Mucosa of descending colon (tissue), 3 donors: ENCODE measurements at regions not wholly inside any gene's neighbourhood (a gene's known extent, or its start where the extent isn't known, plus 50 kb on each side); places are given as distances from the start of the nearest gene placed in this dataset.

Source experiments
- ATAC-seq: fragments of 200-7000 bp; cut with Tn5 transposase; one replicate; pipeline ENCODE4 v1.9.1; 2020; ENCODE audit warnings: mild to moderate bottlenecking, moderate library complexity
- DNase-seq, 3 donors: peaks; one replicate each; pipeline ENCODE4 v3.0.0-alpha.2; 2020
- H3K36me3 ChIP-seq: fragments of 200-600 bp; one replicate; pipeline ENCODE4 v1.8.0; 2021; ENCODE audit warnings: low read depth, mild to moderate bottlenecking
- H3K4me1 ChIP-seq: fragments of 200-600 bp; one replicate; pipeline ENCODE4 v1.8.0; 2021; ENCODE audit warnings: low read depth, mild to moderate bottlenecking
- H3K4me3 ChIP-seq: fragments of 200-600 bp; one replicate; pipeline ENCODE4 v1.8.0; 2021; ENCODE audit warnings: mild to moderate bottlenecking
- H3K9me3 ChIP-seq: fragments of 200-600 bp; one replicate; pipeline ENCODE4 v1.8.0; 2021; ENCODE audit warnings: mild to moderate bottlenecking
- CTCF ChIP-seq: fragments of 200-600 bp; IDR thresholded peaks from one replicate; pipeline ENCODE4 v1.8.0; 2022; ENCODE audit warnings: antibody characterized with exemption, mild to moderate bottlenecking
- intact Hi-C, 2 donors: fragments of 100-400 bp; cut with DNase I in 1 of 2; cut with micrococcal nuclease in 1 of 2; formaldehyde crosslinking; loops; one replicate each; pipeline versions ENCODE4 v1.11.0 to v1.11.1; 2022; cut with DNase I, micrococcal nuclease
- donor health status: DM: no; HTN: no; CAD: no; lungs with moderate emphysema.
- donor health status: DM: no; HTN: no; CAD: no.
- donor health status: DM: no; HTN: yes; CAD: no.

- intact Hi-C loops, result no loop called here
- DNase-seq, result peak in 1 of 3 donors; percentile 4
Observed at GRCh38 chr2:239769554-239770245, 255.4 kb downstream of the NDUFA10 start.

GRCh38 chr2:239768907-239769553 is 256.1 kb downstream of the NDUFA10 start:
- H3K4me3 ChIP-seq, result no peak overlapping the region
- no peak for ATAC-seq
- no peak for TF ChIP-seq CTCF

More at GRCh38 chr2:239769554-239770245, 255.4 kb downstream of the NDUFA10 start:
- H3K36me3 ChIP-seq, result no peaks in the 10 kb centered on the region
- peaks cover 8% of the 10 kb centered on the region for H3K9me3 ChIP-seq
- no peak for ATAC-seq
- no peak for TF ChIP-seq CTCF
- no peaks in the 10 kb centered on the region for H3K4me1 ChIP-seq
- H3K4me3 ChIP-seq, result no peak overlapping the region

GRCh38 chr2:239768031-239768790 is 256.9 kb downstream of the NDUFA10 start:
- no peak for TF ChIP-seq CTCF
- Histone ChIP-seq H3K9me3 (peaks cover 8% of the 10 kb centered on the region), H3K4me1 (no peaks in the 10 kb centered on the region), H3K4me3 (no peak overlapping the region), H3K36me3 (no peaks in the 10 kb centered on the region)
- no peak for ATAC-seq
- peak in 1 of 3 donors; percentile 15 for DNase-seq
- intact Hi-C loops, result no loop called here

More at GRCh38 chr2:239768907-239769553, 256.1 kb downstream of the NDUFA10 start:
- intact Hi-C loops, result no loop called here
- no peaks in the 10 kb centered on the region for H3K36me3 ChIP-seq
- H3K9me3 ChIP-seq, result peaks cover 8% of the 10 kb centered on the region
- no peaks in the 10 kb centered on the region for H3K4me1 ChIP-seq
- DNase-seq, result peak in 1 of 3 donors; percentile 1

- no peak for ATAC-seq
- Histone ChIP-seq H3K4me1 (no peaks in the 10 kb centered on the region), H3K9me3 (peaks cover 8% of the 10 kb centered on the region), H3K36me3 (no peaks in the 10 kb centered on the region), H3K4me3 (no peak overlapping the region)
- intact Hi-C loops, result no loop called here
- peak in 1 of 3 donors; percentile 5 for DNase-seq
- TF ChIP-seq CTCF, result no peak
Observed at GRCh38 chr2:239767021-239767905, 257.9 kb downstream of the NDUFA10 start.

- no peak overlapping the region for H3K4me3 ChIP-seq
- ATAC-seq, result no peak
- no peak for TF ChIP-seq CTCF
- no peaks in the 10 kb centered on the region for H3K4me1 ChIP-seq
- no peaks in the 10 kb centered on the region for H3K36me3 ChIP-seq
- peaks cover under 1% of the 10 kb centered on the region for H3K9me3 ChIP-seq
- DNase-seq, result peak in 1 of 3 donors; percentile 2
- intact Hi-C loops, result no loop called here
Observed at GRCh38 chr2:239765911-239766310, 259.2 kb downstream of the NDUFA10 start.
